GM23338 (cell line): ENCODE measurements at regions not wholly inside any gene's neighbourhood (a gene's known extent, or its start where the extent isn't known, plus 50 kb on each side); places are given as distances from the start of the nearest gene placed in this dataset.

Experiments
- ATAC-seq: fragments of 200-7000 bp; cut with Tn5 transposase; 3 replicates; pipeline ENCODE4 v1.9.1; 2020
- DNase-seq: peaks from one replicate; pipeline ENCODE4 v3.0.0-alpha.2; 2015; ENCODE audit warnings: low spot score
- H2AFZ ChIP-seq: fragments of 200-600 bp; sonication (generic); 2 replicates; pipeline ENCODE4 v1.8.0; 2016; ENCODE audit warnings: antibody characterized with exemption, mild to moderate bottlenecking, moderate library complexity
- H3F3A ChIP-seq: fragments of 200-600 bp; sonication (generic); replicated peaks from 2 replicates; pipeline ENCODE4 v1.8.0; 2017; ENCODE audit warnings: antibody characterized with exemption, mixed run types, low read depth
- H3K27ac ChIP-seq: fragments of 200-600 bp; sonication (generic); 2 replicates; pipeline ENCODE4 v1.6.1; 2016; ENCODE audit warnings: low read depth
- H3K27me3 ChIP-seq: fragments of 200-600 bp; sonication (generic); 2 replicates; pipeline ENCODE4 v1.8.0; 2016; ENCODE audit warnings: mild to moderate bottlenecking, mixed run types, moderate library complexity; ENCODE audit not compliant: insufficient read depth
- H3K36me3 ChIP-seq: fragments of 200-600 bp; sonication (generic); 2 replicates; pipeline ENCODE4 v1.8.0; 2016; ENCODE audit warnings: mild to moderate bottlenecking; ENCODE audit not compliant: insufficient read depth
- H3K4me1 ChIP-seq: fragments of 200-600 bp; sonication (generic); 2 replicates; pipeline ENCODE4 v1.8.0; 2016; ENCODE audit warnings: mild to moderate bottlenecking, moderate library complexity; ENCODE audit not compliant: insufficient read depth
- H3K4me2 ChIP-seq: fragments of 200-600 bp; sonication (generic); 2 replicates; pipeline ENCODE4 v1.7.1; 2017; ENCODE audit warnings: mixed run types
- H3K4me3 ChIP-seq: fragments of 200-600 bp; sonication (generic); 2 replicates; pipeline ENCODE4 v1.6.1; 2016; ENCODE audit warnings: mixed run types
- H3K79me2 ChIP-seq: fragments of 200-600 bp; sonication (generic); replicated peaks from 2 replicates; pipeline ENCODE4 v1.8.0; 2017; ENCODE audit warnings: mild to moderate bottlenecking; ENCODE audit not compliant: insufficient read depth
- H3K9me2 ChIP-seq: fragments of 200-600 bp; sonication (generic); 2 replicates; pipeline ENCODE4 v1.8.0; 2017; ENCODE audit not compliant: insufficient read depth
- H4K20me1 ChIP-seq: fragments of 200-600 bp; sonication (generic); replicated peaks from 2 replicates; pipeline ENCODE4 v1.8.0; 2017; ENCODE audit warnings: mild to moderate bottlenecking; ENCODE audit not compliant: insufficient read depth
- H3K27ac Mint-ChIP-seq: 2 replicates; pipeline ENCODE4 v1.8.0; 2020; ENCODE audit warnings: inconsistent platforms, mild to moderate bottlenecking, moderate library complexity, mixed read lengths
- H3K27me3 Mint-ChIP-seq: 3 replicates; pipeline ENCODE4 v1.8.0; 2022; ENCODE audit warnings: low read depth, mild to moderate bottlenecking, moderate library complexity, mixed read lengths, inconsistent platforms; ENCODE audit not compliant: insufficient read depth, poor library complexity
- H3K36me3 Mint-ChIP-seq: 3 replicates; pipeline ENCODE4 v1.8.0; 2021; ENCODE audit warnings: low read depth, mild to moderate bottlenecking, inconsistent platforms, moderate library complexity, mixed read lengths
- H3K4me1 Mint-ChIP-seq: 3 replicates; pipeline ENCODE4 v1.8.0; 2020; ENCODE audit warnings: mild to moderate bottlenecking, inconsistent platforms, mixed read lengths
- H3K4me3 Mint-ChIP-seq: 3 replicates; pipeline ENCODE4 v1.8.0; 2021; ENCODE audit warnings: moderate library complexity, mild to moderate bottlenecking, inconsistent platforms, mixed read lengths
- H3K9me3 Mint-ChIP-seq: 3 replicates; pipeline ENCODE4 v1.8.0; 2020; ENCODE audit warnings: moderate library complexity, mild to moderate bottlenecking, inconsistent platforms, mixed read lengths
- CREB1 ChIP-seq: fragments of 250-450 bp; sonication (Bioruptor Pico); IDR thresholded peaks from 2 replicates; pipeline ENCODE4 v1.5.0; 2020; ENCODE audit warnings: low read depth, mild to moderate bottlenecking, moderate library complexity
- EZH2 ChIP-seq: fragments of 200-600 bp; sonication (generic); IDR thresholded peaks from one replicate; pipeline ENCODE4 v1.8.0; 2017; ENCODE audit warnings: antibody characterized with exemption, mild to moderate bottlenecking, low read depth; ENCODE audit not compliant: unreplicated experiment
- EZH2phosphoT487 ChIP-seq: fragments of 200-600 bp; sonication (generic); IDR thresholded peaks from one replicate; pipeline ENCODE4 v1.8.1; 2018; ENCODE audit warnings: antibody characterized with exemption; ENCODE audit not compliant: unreplicated experiment
- JUNB ChIP-seq: IDR thresholded peaks from one replicate; pipeline ENCODE4 v1.6.1; 2016; ENCODE audit warnings: antibody characterized with exemption; ENCODE audit not compliant: unreplicated experiment
- NANOG ChIP-seq: IDR thresholded peaks from 2 replicates; pipeline ENCODE4 v1.6.1; 2016; ENCODE audit warnings: antibody characterized with exemption, borderline replicate concordance
- REST ChIP-seq: IDR thresholded peaks from one replicate; pipeline ENCODE4 v1.6.1; 2018; ENCODE audit warnings: antibody characterized with exemption; ENCODE audit not compliant: unreplicated experiment
- STAT1 ChIP-seq: IDR thresholded peaks from one replicate; pipeline ENCODE4 v1.6.1; 2016; ENCODE audit warnings: antibody characterized with exemption; ENCODE audit not compliant: unreplicated experiment
- ZNF114 ChIP-seq: fragments of 250-450 bp; sonication (Bioruptor Pico); IDR thresholded peaks from 2 replicates; pipeline ENCODE4 v1.5.0; 2020; ENCODE audit warnings: mild to moderate bottlenecking, moderate library complexity
- TF ChIP-seq, protein P1 (sequence below): IDR thresholded peaks from 2 replicates; pipeline ENCODE4 v1.6.1; 2016; ENCODE audit warnings: antibody characterized with exemption
- TF ChIP-seq, protein P2 (sequence below), 2 experiments: fragments of 200-600 bp in 1 of 2; sonication (generic) in 1 of 2; conservative IDR thresholded peaks; 2 replicates each; pipeline versions ENCODE4 v1.5.1 to v1.6.1; 2016 to 2017; ENCODE audit warnings: antibody characterized with exemption in 2 of 2, low read depth in 2 of 2, mild to moderate bottlenecking in 2 of 2, moderate library complexity in 1 of 2

- H2AFZ ChIP-seq = no peak overlapping the region; the same call in 1 of the 2 replicates
- H3K4me3 ChIP-seq = no peak overlapping the region
- no peaks in the 10 kb centered on the region for H3K79me2 ChIP-seq
- H3K36me3 ChIP-seq = no peaks in the 10 kb centered on the region
- ATAC-seq = no peak
- no peak for DNase-seq
- Mint-ChIP-seq H3K4me1 (no peaks in the 10 kb centered on the region), H3K27me3 (no peaks in the 10 kb centered on the region), H3K4me3 (no peak overlapping the region), H3K36me3 (no peaks in the 10 kb centered on the region), H3K9me3 (no peaks in the 10 kb centered on the region), H3K27ac (no peak overlapping the region)
- no peaks in the 10 kb centered on the region for H3K4me1 ChIP-seq
- H4K20me1 ChIP-seq = no peaks in the 10 kb centered on the region
- no peaks in the 10 kb centered on the region for H3K9me2 ChIP-seq
- H3K27ac ChIP-seq = no peak overlapping the region
- H3K4me2 ChIP-seq = no peak overlapping the region
- no peaks in the 10 kb centered on the region for H3K27me3 ChIP-seq
- no peaks in the 10 kb centered on the region for H3F3A ChIP-seq
- TF ChIP-seq, protein P1, sequence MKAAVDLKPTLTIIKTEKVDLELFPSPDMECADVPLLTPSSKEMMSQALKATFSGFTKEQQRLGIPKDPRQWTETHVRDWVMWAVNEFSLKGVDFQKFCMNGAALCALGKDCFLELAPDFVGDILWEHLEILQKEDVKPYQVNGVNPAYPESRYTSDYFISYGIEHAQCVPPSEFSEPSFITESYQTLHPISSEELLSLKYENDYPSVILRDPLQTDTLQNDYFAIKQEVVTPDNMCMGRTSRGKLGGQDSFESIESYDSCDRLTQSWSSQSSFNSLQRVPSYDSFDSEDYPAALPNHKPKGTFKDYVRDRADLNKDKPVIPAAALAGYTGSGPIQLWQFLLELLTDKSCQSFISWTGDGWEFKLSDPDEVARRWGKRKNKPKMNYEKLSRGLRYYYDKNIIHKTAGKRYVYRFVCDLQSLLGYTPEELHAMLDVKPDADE = no peak
- no peak for TF ChIP-seq EZH2
- no peak for TF ChIP-seq CREB1
- TF ChIP-seq, protein P2, sequence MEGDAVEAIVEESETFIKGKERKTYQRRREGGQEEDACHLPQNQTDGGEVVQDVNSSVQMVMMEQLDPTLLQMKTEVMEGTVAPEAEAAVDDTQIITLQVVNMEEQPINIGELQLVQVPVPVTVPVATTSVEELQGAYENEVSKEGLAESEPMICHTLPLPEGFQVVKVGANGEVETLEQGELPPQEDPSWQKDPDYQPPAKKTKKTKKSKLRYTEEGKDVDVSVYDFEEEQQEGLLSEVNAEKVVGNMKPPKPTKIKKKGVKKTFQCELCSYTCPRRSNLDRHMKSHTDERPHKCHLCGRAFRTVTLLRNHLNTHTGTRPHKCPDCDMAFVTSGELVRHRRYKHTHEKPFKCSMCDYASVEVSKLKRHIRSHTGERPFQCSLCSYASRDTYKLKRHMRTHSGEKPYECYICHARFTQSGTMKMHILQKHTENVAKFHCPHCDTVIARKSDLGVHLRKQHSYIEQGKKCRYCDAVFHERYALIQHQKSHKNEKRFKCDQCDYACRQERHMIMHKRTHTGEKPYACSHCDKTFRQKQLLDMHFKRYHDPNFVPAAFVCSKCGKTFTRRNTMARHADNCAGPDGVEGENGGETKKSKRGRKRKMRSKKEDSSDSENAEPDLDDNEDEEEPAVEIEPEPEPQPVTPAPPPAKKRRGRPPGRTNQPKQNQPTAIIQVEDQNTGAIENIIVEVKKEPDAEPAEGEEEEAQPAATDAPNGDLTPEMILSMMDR (conservative IDR thresholded peaks at IDR 0.05; ENCODE audit: low read depth in 2 of 2) = no peak
- TF ChIP-seq STAT1 = no peak
These were observed 92.2 kb upstream of the SETBP1 start for GRCh38 chr18:44588508-44588907.

DNA sequence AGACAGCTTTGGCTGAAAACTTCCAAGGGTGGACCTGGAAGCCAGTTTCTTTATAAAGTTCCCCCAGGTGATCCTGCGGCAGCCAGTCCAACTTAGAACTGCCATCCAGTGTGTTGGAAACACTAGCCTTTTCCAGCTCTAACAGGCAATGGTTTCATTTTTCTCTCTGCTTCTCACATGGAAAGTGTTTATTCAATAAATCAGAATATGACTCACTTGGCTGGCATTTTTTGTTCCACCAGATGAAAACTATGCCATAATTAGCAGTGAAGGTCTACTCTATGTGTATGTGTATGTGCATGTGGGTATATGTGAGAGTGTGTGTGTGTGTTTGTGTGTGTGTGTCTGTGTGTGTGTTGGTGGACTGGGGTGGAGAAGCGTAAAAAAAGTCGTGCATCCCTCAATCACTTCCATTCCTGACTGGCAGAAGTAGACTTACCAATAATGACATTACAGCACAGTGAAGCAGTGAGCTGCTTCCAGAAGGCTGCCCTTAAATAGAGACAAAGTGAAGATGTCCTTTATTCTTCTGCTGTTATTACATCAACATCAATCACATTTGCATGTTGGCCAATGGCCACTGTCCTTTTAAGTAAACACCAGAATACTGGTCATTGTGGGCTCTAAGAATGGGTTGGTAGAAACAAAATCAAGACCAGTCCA is 90.9 kb upstream of the SETBP1 start:
- H3K9me3 Mint-ChIP-seq = no peaks in the 10 kb centered on the region
- no peaks in the 10 kb centered on the region for H3K36me3 Mint-ChIP-seq
- Histone ChIP-seq H3K4me2 (no peak overlapping the region), H3K4me1 (no peaks in the 10 kb centered on the region), H3K27me3 (no peaks in the 10 kb centered on the region), H3K36me3 (no peaks in the 10 kb centered on the region), H3K9me2 (no peaks in the 10 kb centered on the region), H3K4me3 (no peak overlapping the region), H2AFZ (no peak overlapping the region), H3K79me2 (no peaks in the 10 kb centered on the region), H3F3A (no peaks in the 10 kb centered on the region), H4K20me1 (no peaks in the 10 kb centered on the region), H3K27ac (no peak overlapping the region)
- H3K4me3 Mint-ChIP-seq = no peak overlapping the region
- DNase-seq = no peak
- no peak for ATAC-seq
- no peak overlapping the region for H3K27ac Mint-ChIP-seq
- TF ChIP-seq JUNB = no peak
- no peak for TF ChIP-seq CREB1
- TF ChIP-seq ZNF114 = no peak
- no peak for TF ChIP-seq EZH2
- no peak for TF ChIP-seq REST
- TF ChIP-seq NANOG = no peak
- no peak for TF ChIP-seq EZH2phosphoT487
- H3K4me1 Mint-ChIP-seq = peaks cover 4% of the 10 kb centered on the region; the same call in 2 of the 3 replicates
- no peaks in the 10 kb centered on the region for H3K27me3 Mint-ChIP-seq
